T follicular helper cell (primary cell): ENCODE measurements at regions not wholly inside any gene's neighbourhood (a gene's known extent, or its start where the extent isn't known, plus 50 kb on each side); places are given as distances from the start of the nearest gene placed in this dataset.
A peak's percentile ranks its signal among the peaks of the same experiment; 100 is the strongest.
"Not testable (repeated sequence)": the region's sequence is repeated elsewhere in the genome, so short reads cannot be mapped to it uniquely, and the experiment has no call there.

Source experiments
- DNase-seq: peaks from one replicate; pipeline ENCODE4 v3.0.0-alpha.2; 2020; ENCODE audit warnings: low read depth

DNA sequence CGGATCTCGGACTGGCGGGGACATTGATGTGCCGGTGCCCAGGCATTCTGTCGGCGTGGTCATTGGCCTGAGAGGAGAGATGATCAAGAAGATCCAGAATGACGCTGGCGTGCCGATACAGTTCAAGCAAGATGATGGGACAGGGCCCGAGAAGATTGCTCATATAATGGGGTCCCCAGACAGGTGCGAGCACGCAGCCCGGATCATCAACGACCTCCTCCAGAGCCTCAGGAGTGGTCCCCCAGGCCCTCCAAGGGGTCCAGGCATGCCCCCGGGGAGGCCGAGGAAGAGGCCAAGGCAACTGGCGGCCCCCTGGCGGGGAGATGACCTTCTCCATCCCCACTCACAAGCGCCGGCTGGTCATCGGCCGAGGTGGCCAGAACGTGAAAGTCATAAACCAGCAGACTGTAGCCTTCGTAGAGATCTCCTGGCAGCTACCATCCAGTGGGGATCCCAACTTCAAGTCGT is 106.5 kb upstream of the MTAP start:
- DNase-seq, result no peak

DNA sequence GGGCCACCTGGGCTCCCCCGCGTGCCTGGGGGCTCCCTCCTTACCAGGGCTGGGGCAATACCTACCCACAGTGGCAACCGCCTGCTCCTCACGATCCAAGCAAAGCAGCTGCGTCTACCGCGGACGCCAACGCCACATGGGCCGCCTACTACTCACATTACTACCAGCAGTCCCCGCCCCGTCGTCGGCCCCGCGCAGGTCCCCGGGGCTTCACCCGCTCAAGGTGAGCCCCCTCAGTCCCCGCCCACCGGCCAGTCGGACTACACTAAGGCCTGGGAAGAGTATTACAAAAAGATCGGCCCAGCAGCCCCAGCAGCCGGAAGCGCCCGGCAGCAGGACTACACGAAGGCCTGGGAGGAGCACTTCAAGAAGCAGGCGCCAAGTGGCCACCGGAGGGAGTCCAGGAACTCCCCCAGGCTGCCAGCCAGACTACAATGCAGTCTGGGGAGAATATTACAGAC is 106.0 kb upstream of the MTAP start:
- DNase-seq, result no peak

- DNase-seq, result no peak
Measured at GRCh38 chr9:21708260-21708711, 94.2 kb upstream of the MTAP start.

- no peak for DNase-seq
Measured at GRCh38 chr9:21708856-21709255, 93.6 kb upstream of the MTAP start.

DNA sequence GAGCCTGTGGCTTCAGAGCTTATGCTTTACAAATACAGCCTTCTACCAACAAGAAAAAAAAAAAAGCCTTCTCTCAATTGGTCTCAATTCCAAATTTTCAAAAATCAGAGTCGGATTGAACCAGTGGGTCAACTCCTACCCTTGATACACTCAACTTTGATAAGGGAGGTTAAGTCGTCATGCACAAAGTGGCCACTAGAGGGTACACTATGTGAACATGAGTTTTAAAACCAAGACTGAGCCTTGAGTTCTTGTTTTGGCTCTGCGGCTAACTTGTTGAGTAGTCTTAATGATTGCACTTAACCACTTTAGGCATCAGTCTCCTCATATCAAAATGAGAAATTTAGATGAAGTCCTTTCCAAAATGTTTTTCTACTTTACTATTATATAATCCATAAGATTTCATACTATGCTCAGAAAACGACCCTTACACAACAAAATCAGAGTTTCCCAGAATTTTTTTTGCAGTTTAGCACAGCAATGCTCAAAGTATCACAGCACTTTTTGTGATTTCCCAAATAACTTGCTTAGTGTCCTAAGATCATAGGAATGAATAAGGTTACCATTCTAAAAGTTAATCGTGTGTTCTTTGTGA is 92.9 kb upstream of the MTAP start:
- peak; percentile 44 for DNase-seq

- no peak for DNase-seq
Measured at GRCh38 chr9:21710548-21711191, 91.8 kb upstream of the MTAP start.

DNA sequence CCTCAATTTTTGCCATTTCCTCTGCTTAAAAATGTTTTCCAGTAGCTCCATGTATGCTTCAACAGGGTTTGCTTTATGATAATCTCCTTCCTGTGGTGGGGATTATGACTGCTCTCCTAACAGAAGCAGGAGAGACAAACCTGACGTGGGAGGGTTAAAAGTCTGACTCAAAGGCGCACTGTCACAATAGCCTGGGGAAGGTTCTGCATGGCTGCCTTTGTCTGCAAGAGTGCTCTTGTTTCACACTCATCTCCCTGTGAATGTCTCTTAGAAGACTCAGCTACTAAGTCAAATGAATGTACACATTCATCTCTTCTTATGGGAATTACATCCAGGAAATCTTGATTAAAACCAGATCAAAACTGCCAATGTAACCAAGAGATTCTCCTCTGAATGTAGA is 90.9 kb upstream of the MTAP start:
- no peak for DNase-seq

DNA sequence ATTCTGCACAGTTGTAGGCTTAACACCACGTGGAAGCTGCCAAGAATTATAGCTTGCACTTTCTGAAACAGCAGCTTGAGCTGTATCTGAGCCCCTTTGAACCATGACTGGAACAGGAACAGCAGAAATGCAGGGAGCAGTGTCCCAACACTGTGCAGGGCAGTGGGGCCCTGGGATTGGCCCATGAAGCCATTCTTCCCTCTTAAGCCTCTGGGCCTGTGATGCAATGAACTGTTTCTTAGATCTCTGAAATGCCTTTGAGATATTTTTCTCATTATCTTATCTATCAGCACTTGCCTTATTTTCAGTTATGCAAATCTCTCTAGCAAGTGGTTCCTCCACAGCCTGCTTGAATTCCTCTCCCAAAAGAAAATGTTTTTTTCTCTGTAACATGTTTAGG is 87.0 kb upstream of the MTAP start:
- DNase-seq, result no peak

- DNase-seq, result no peak
Measured at GRCh38 chr9:21720758-21721157, 81.7 kb upstream of the MTAP start.

GRCh38 chr9:21727411-21727810 is 75.0 kb upstream of the MTAP start:
- not testable (repeated sequence) for DNase-seq

DNA sequence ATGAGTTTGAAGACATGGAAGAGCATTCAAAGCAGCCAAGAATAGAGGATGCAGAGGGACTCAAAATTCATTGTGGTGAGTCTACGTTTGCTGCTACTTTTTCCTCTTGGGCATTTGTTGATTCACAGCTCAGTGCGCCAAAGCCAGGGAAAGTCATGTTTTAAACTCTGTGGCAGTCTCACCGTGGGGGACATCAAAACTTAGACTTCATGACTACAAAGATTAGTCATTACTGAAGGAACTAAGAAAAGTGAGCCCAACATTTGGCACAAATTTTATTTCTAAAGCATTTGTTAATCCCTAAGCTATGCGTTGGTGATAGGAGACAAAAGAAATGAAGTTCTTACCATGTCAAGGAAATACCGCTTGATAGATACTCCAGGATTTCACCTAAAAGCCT is 73.7 kb upstream of the MTAP start:
- DNase-seq, result no peak

DNA sequence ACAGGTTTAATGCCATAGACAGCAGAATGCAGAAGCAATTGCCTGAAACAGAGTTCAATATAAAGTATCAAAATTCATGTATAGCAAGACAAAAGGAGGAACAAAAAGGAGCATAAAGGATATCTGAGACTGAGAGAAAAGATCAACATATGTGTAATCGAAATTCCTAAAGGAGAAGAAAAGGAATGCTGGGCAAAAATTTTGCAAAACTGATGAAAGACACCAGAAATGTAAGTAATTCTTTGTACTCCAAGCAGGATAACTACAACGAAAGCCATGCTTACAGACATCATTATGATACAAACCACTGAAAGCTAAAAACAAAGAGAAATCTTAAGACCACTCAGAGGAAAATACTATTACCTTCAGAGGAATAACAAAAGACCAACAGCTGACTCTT is 72.8 kb upstream of the MTAP start:
- no peak for DNase-seq

DNA sequence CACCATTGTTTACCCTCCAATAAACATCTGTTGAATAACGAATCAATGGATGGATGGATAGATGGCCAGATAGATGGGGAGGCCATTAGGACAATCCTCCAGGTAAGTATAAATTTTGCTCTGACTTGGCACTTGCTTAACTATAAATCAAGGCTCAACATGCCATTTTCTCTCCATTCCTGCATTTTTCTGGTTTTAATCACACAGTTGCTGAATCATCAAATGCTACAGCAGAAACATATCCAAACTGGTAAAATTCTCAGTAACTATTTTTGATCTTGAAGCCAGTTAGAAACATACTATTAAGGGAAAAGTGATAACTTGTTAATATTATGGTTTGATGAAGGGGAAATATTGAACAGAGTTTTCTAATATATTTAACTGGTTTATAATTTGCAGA is 71.5 kb upstream of the MTAP start:
- no peak for DNase-seq

GRCh38 chr9:21741151-21741550 is 61.3 kb upstream of the MTAP start:
- no peak for DNase-seq

GRCh38 chr9:21744320-21744719 is 58.1 kb upstream of the MTAP start:
- DNase-seq, result no peak

GRCh38 chr9:21744841-21745240 is 57.6 kb upstream of the MTAP start:
- no peak for DNase-seq

DNA sequence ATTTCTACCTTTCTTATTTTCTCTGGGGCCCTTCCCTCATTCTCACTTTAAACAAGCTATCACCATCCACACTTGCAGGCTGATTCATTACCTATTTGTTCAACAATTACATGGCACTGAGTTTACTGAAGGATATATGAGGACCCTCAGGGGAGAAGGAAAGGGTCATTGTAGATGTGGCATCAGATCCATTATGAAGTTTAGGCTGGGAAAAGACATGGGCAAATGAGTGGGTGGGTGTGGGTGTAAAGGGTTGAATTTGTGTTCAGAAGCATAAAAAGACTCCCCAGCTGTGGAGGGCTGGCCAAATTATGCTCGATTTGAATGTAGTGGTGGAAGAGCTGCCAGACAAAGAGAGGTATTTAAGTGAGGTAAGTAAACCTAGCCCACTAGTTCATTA is 55.9 kb upstream of the MTAP start:
- no peak for DNase-seq

DNA sequence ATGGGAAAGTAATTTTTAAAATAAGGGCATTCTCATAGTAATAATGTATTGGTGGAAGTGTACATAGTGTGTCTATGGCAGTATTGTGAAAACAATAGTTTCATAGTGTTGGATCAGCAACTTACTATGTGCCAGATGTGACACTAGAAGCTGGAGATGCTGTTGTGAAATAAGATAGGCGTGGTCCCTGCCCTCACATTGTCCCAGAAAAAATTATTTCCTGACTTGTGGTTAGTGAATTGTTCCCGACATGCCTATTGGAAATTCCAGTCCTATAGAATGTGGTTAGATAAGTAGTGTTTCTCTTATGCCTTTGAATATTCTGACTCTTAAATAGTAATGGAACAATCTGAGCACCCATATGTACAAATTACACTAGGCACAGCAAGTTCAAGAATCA is 55.3 kb upstream of the MTAP start:
- no peak for DNase-seq

DNA sequence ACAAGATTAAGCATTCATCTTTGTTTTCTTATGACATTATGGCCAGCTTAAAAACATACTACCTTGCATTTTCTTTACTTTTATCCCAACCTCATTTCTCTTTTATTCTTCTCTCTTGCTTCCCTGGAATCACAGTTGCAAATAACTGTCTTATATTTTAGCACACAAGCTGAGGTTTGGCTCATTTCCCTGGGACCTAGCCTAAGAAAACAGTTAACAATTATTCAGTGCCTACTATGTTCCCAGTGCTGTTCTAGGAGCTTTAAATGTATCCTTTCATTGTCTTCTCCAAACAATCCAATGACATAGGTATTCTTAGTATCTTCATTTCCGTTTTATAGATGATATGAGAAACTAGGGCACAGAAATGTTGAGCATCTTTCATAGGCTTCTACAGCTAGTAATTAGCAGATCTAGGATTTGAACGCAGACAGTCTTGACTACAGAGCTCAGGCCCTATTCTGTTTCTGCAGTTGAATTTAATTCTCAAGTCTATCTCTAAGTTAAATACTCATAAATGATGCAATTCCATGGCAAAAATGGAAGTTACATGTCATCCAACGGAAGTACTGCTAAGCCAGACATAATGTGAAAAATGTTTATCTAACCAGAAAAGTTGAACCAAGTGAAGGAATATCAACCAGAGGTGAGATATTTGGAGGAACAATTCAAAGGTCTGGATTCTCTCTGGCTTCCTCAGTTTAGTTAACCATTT is 52.3 kb upstream of the MTAP start:
- DNase-seq, result no peak

DNA sequence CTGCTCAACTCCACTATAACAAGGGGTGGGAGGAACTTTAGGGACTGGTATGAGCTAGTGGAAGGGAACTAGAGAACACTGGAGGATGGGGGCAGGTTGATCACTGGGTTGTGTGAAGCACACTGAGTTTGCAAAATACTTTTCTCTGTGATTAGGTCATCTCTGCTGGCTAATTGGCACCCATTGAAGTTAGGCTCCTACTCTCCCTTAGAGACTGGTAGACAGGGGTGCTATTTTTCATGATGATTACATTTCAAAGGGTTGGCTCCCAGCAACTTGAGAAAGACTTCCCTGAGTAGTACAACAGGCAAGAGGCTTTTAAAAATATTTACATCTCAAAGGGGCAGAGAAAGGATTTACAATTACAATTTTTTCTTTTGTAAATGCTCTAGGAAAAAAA is 50.4 kb upstream of the MTAP start:
- no peak for DNase-seq
